Keratinocyte (primary cell): ENCODE measurements at regions not wholly inside any gene's neighbourhood (a gene's known extent, or its start where the extent isn't known, plus 50 kb on each side); places are given as distances from the start of the nearest gene placed in this dataset.

Experiments used
- DNase-seq: peaks from one replicate; pipeline ENCODE4 v3.0.0-alpha.2; 2011; ENCODE audit warnings: low read depth, missing footprints, low spot score
- FAIRE-seq: peaks from 2 replicates; lab custom pipeline; 2011; peaks lifted over from hg19 to GRCh38; lab: Jason Lieb, UNC
- H2AFZ ChIP-seq: 2 replicates; pipeline ENCODE4 v1.6.0; 2012; ENCODE audit warnings: low read length, control low read depth, inconsistent platforms; ENCODE audit not compliant: control insufficient read depth
- H3K27ac ChIP-seq: 2 replicates; pipeline ENCODE4 v1.5.1; 2011; ENCODE audit warnings: low read length; ENCODE audit not compliant: control insufficient read depth, insufficient read depth
- H3K27me3 ChIP-seq: 3 replicates; pipeline ENCODE4 v1.6.0; 2011; ENCODE audit warnings: low read length; ENCODE audit not compliant: control insufficient read depth, insufficient read depth; ENCODE audit errors: extremely low read depth
- H3K36me3 ChIP-seq, 2 experiments: 2 replicates in 1 of 2; 3 replicates in 1 of 2; pipeline ENCODE4 v1.5.1; 2011; ENCODE audit warnings: low read length in 2 of 2, mild to moderate bottlenecking in 1 of 2; ENCODE audit not compliant: control insufficient read depth in 2 of 2, insufficient read depth in 2 of 2; ENCODE audit errors: extremely low read depth in 1 of 2
- H3K4me1 ChIP-seq: 3 replicates; pipeline ENCODE4 v1.5.1; 2011; ENCODE audit warnings: low read length; ENCODE audit not compliant: control insufficient read depth, insufficient read depth; ENCODE audit errors: extremely low read depth
- H3K4me2 ChIP-seq: 3 replicates; pipeline ENCODE4 v1.6.0; 2011; ENCODE audit warnings: low read depth, low read length; ENCODE audit not compliant: control insufficient read depth, insufficient read depth; ENCODE audit errors: extremely low read depth
- H3K4me3 ChIP-seq, 3 experiments: fragments of 200-600 bp in 1 of 3; sonication (generic) in 1 of 3; 2 replicates in 2 of 3; 3 replicates in 1 of 3; pipeline ENCODE4 v1.5.1; 2011 to 2016; ENCODE audit warnings: low read length in 3 of 3, mild to moderate bottlenecking in 3 of 3, control low read depth in 2 of 3, inconsistent platforms in 1 of 3, low read depth in 1 of 3, mixed read lengths in 1 of 3, mixed run types in 1 of 3, moderate library complexity in 1 of 3; ENCODE audit not compliant: control insufficient read depth in 2 of 3, insufficient read depth in 2 of 3; ENCODE audit errors: extremely low read depth in 1 of 3
- H3K79me2 ChIP-seq: 2 replicates; pipeline ENCODE4 v1.6.0; 2012; ENCODE audit warnings: low read length; ENCODE audit not compliant: control insufficient read depth, insufficient read depth
- H3K9ac ChIP-seq: 3 replicates; pipeline ENCODE4 v1.6.0; 2011; ENCODE audit warnings: low read length; ENCODE audit not compliant: control insufficient read depth, insufficient read depth; ENCODE audit errors: extremely low read depth
- H3K9me1 ChIP-seq: 3 replicates; pipeline ENCODE4 v1.6.0; 2011; ENCODE audit warnings: low read length; ENCODE audit not compliant: control insufficient read depth, insufficient read depth; ENCODE audit errors: extremely low read depth
- H3K9me3 ChIP-seq: 2 replicates; pipeline ENCODE4 v1.5.1; 2012; ENCODE audit warnings: low read depth, low read length; ENCODE audit not compliant: control insufficient read depth
- H4K20me1 ChIP-seq: 3 replicates; pipeline ENCODE4 v1.6.0; 2011; ENCODE audit warnings: low read length; ENCODE audit not compliant: control insufficient read depth, insufficient read depth; ENCODE audit errors: extremely low read depth
- EZH2 ChIP-seq: IDR thresholded peaks from one replicate; pipeline ENCODE4 v1.6.1; 2012; ENCODE audit warnings: inconsistent platforms, mild to moderate bottlenecking, low read length, moderate library complexity
- dilution Hi-C: fragments of 300-500 bp; cut with MboI; formaldehyde crosslinking; loops from one replicate; pipeline ENCODE4 v1.7.0; 2020; ENCODE audit warnings: low sequenced_read_pairs; ENCODE audit not compliant: extremely low pct_ligation_motif_present
- TF ChIP-seq, protein P1 (sequence below), 3 experiments: IDR thresholded peaks in 1 of 3; conservative IDR thresholded peaks in 1 of 3; optimal IDR thresholded peaks in 1 of 3; 2 replicates in 2 of 3; 3 replicates in 1 of 3; pipeline versions ENCODE3 to v1.5.1; 2011; ENCODE audit warnings: low read length in 3 of 3, mild to moderate bottlenecking in 3 of 3, moderate library complexity in 2 of 3, control low read depth in 1 of 3, inconsistent platforms in 1 of 3; ENCODE audit not compliant: insufficient read depth in 2 of 3; ENCODE audit errors: extremely low read depth in 1 of 3

DNA sequence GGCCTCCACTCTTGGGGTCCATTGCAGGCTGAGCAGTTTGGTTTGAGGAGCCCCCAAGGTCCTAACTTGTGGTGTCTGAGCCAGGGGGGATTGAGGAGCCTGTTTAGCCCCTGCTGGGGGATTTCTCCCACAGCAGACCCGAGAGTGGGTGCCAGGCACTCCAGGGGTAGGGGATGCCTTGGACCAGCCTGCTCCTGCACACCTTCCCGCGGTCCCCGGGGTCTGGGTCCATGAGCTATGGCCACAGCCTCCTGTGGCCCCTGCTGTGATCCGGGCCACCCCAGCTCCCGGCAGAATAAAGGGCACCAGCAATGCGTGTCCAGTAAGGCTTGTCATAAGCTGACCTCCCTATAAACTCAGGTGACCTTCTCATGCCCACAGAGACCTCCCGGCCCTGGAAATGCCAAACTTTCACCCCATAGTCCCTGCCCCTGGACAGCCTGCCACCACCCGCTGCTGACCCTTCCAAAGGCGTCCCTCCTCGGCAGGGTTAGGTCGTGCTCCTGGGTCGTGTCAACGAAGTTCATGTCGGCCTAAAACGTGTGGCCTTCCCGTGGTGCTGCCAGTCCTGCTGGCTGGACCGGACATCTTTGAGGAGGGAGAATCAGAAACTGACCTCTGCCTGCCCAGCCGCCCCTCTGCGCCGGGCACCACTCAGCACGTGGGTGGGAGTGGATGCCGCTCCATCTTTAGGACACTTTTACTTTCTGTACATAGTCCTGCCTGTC, 137.6 kb downstream of the MRPL36 start:
- no peak overlapping the region for H3K9ac ChIP-seq
- H4K20me1 ChIP-seq, result no peaks in the 10 kb centered on the region
- no peak overlapping the region for H2AFZ ChIP-seq
- FAIRE-seq (no peak), DNase-seq (no peak)
- H3K9me1 ChIP-seq, result no peaks in the 10 kb centered on the region
- TF ChIP-seq, protein P1, sequence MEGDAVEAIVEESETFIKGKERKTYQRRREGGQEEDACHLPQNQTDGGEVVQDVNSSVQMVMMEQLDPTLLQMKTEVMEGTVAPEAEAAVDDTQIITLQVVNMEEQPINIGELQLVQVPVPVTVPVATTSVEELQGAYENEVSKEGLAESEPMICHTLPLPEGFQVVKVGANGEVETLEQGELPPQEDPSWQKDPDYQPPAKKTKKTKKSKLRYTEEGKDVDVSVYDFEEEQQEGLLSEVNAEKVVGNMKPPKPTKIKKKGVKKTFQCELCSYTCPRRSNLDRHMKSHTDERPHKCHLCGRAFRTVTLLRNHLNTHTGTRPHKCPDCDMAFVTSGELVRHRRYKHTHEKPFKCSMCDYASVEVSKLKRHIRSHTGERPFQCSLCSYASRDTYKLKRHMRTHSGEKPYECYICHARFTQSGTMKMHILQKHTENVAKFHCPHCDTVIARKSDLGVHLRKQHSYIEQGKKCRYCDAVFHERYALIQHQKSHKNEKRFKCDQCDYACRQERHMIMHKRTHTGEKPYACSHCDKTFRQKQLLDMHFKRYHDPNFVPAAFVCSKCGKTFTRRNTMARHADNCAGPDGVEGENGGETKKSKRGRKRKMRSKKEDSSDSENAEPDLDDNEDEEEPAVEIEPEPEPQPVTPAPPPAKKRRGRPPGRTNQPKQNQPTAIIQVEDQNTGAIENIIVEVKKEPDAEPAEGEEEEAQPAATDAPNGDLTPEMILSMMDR (optimal IDR thresholded peaks at IDR 0.05 in 1 of 3, IDR thresholded peaks at IDR 0.05 in 1 of 3, conservative IDR thresholded peaks at IDR 0.05 in 1 of 3; ENCODE audit: extremely low read depth in 1 of 3, insufficient read depth in 2 of 3, low read length in 3 of 3), result no peak
- no peak for TF ChIP-seq EZH2
- H3K27me3 ChIP-seq, result peaks cover 35% of the 10 kb centered on the region
- H3K4me3 ChIP-seq, result no peak overlapping the region
- H3K27ac ChIP-seq, result no peak overlapping the region
- H3K36me3 ChIP-seq, result no peaks in the 10 kb centered on the region
- dilution Hi-C loops, result no loop called here
- no peaks in the 10 kb centered on the region for H3K79me2 ChIP-seq
- H3K9me3 ChIP-seq, result no peaks in the 10 kb centered on the region
- no peaks in the 10 kb centered on the region for H3K4me1 ChIP-seq
- no peak overlapping the region for H3K4me2 ChIP-seq

DNA sequence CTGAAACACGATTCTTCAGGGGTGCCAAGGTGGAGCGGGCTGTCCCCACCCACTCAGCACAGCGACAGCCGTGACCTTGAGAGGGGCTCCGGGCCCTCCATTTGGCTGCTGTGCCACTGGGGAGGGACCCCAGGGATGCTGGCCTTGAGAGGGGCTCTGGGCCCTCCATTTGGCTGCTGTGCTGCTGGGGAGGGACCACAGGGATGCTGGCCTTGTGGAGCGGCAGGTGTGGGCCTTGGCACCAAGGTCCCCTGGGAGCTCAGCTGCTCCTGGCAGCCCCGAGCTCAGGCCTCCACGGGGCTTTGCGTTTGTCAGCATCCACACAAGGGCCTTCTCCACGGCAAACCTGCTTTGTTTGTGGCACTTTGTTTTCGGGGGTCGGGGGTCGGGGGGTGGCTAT, 137.6 kb upstream of the LPCAT1 start:
- H3K27me3 ChIP-seq, result peaks cover 28% of the 10 kb centered on the region
- no peak overlapping the region for H3K4me3 ChIP-seq
- no peaks in the 10 kb centered on the region for H3K79me2 ChIP-seq
- no peak for DNase-seq
- no peak overlapping the region for H3K4me2 ChIP-seq
- no peak for FAIRE-seq
- H3K27ac ChIP-seq, result no peak overlapping the region
- no peaks in the 10 kb centered on the region for H4K20me1 ChIP-seq
- TF ChIP-seq EZH2, result no peak
- TF ChIP-seq, protein P1 (optimal IDR thresholded peaks at IDR 0.05 in 1 of 3, IDR thresholded peaks at IDR 0.05 in 1 of 3, conservative IDR thresholded peaks at IDR 0.05 in 1 of 3; ENCODE audit: extremely low read depth in 1 of 3, insufficient read depth in 2 of 3, low read length in 3 of 3), result no peak
- dilution Hi-C loops, result no loop called here
- H3K4me1 ChIP-seq, result no peaks in the 10 kb centered on the region
- H3K9ac ChIP-seq, result no peak overlapping the region
- H2AFZ ChIP-seq, result no peak overlapping the region
- no peaks in the 10 kb centered on the region for H3K9me1 ChIP-seq
- H3K36me3 ChIP-seq, result no peaks in the 10 kb centered on the region
- H3K9me3 ChIP-seq, result no peaks in the 10 kb centered on the region
